CD14-positive monocyte (primary cell): ENCODE measurements at regions not wholly inside any gene's neighbourhood (a gene's known extent, or its start where the extent isn't known, plus 50 kb on each side); places are given as distances from the start of the nearest gene placed in this dataset.

Source experiments
- DNase-seq, 3 donors: peaks; one replicate each; pipeline ENCODE4 v3.0.0-alpha.2; 2011 to 2022
- H2AFZ ChIP-seq: 2 replicates; pipeline ENCODE4 v1.6.0; 2012; ENCODE audit warnings: mild to moderate bottlenecking, low read depth, low read length, inconsistent platforms; ENCODE audit not compliant: insufficient read depth, poor library complexity, severe bottlenecking
- H3K27ac ChIP-seq, 2 donors: 1 replicate in 1 of 2; 2 replicates in 1 of 2; pipeline ENCODE4 v1.5.1; 2012 to 2013; ENCODE audit warnings: low read length in 2 of 2, control low read depth in 1 of 2, inconsistent platforms in 1 of 2, low read depth in 1 of 2, mild to moderate bottlenecking in 1 of 2
- H3K27me3 ChIP-seq, 2 donors: one replicate each; pipeline versions ENCODE4 v1.6.0 to v1.6.1; 2011 to 2013; ENCODE audit warnings: low read length in 2 of 2; ENCODE audit not compliant: control insufficient read depth in 2 of 2, insufficient read depth in 2 of 2
- H3K36me3 ChIP-seq, 2 donors: replicated peaks in 1 of 2; 1 replicate in 1 of 2; 2 replicates in 1 of 2; pipeline versions ENCODE4 v1.5.1 to v1.6.1; 2012 to 2013; ENCODE audit warnings: low read length in 2 of 2, control low read depth in 1 of 2, inconsistent platforms in 1 of 2, mild to moderate bottlenecking in 1 of 2; ENCODE audit not compliant: insufficient read depth in 2 of 2, control insufficient read depth in 1 of 2
- H3K4me1 ChIP-seq, 2 donors: 1 replicate in 1 of 2; 2 replicates in 1 of 2; pipeline versions ENCODE4 v1.5.1 to v1.6.1; 2012 to 2013; ENCODE audit warnings: low read length in 2 of 2, control low read depth in 1 of 2, inconsistent platforms in 1 of 2, mild to moderate bottlenecking in 1 of 2, moderate library complexity in 1 of 2; ENCODE audit not compliant: insufficient read depth in 2 of 2, control insufficient read depth in 1 of 2
- H3K4me2 ChIP-seq: replicated peaks from 2 replicates; pipeline ENCODE3; 2012; ENCODE audit warnings: low read length, moderate library complexity, mild to moderate bottlenecking; ENCODE audit not compliant: poor library complexity, severe bottlenecking; ENCODE audit errors: extremely low read depth
- H3K4me3 ChIP-seq, 3 experiments: fragments of 200-600 bp in 1 of 3; sonication (generic) in 1 of 3; replicated peaks in 1 of 3; 1 replicate in 2 of 3; 2 replicates in 1 of 3; pipeline ENCODE4 v1.5.1; 2011 to 2013; ENCODE audit warnings: low read length in 3 of 3, mild to moderate bottlenecking in 3 of 3, control low read depth in 2 of 3, low read depth in 2 of 3, inconsistent platforms in 1 of 3, moderate library complexity in 1 of 3
- H3K79me2 ChIP-seq: 2 replicates; pipeline ENCODE4 v1.6.0; 2012; ENCODE audit warnings: mild to moderate bottlenecking, control low read depth, inconsistent platforms, low read length, moderate library complexity; ENCODE audit not compliant: insufficient read depth
- H3K9ac ChIP-seq: 2 replicates; pipeline ENCODE4 v1.6.0; 2017; ENCODE audit warnings: low read length, mild to moderate bottlenecking; ENCODE audit not compliant: insufficient read depth, poor library complexity, severe bottlenecking
- H3K9me3 ChIP-seq, 2 donors: replicated peaks in 1 of 2; 1 replicate in 1 of 2; 2 replicates in 1 of 2; pipeline versions ENCODE4 v1.5.1 to v1.6.1; 2012 to 2013; ENCODE audit warnings: low read length in 2 of 2, control low read depth in 1 of 2; ENCODE audit not compliant: control insufficient read depth in 1 of 2, insufficient read depth in 1 of 2
- H4K20me1 ChIP-seq: 2 replicates; pipeline ENCODE4 v1.6.0; 2012; ENCODE audit warnings: mild to moderate bottlenecking, low read length, control low read depth, moderate library complexity; ENCODE audit not compliant: insufficient read depth
- H3K27ac Mint-ChIP-seq, 7 donors: one replicate each; pipeline ENCODE4 v1.8.0; 2020; ENCODE audit warnings: mild to moderate bottlenecking in 7 of 7, mixed read lengths in 7 of 7, moderate library complexity in 6 of 7, inconsistent platforms in 2 of 7
- H3K27me3 Mint-ChIP-seq, 3 donors: one replicate each; pipeline ENCODE4 v1.8.0; 2021 to 2022; ENCODE audit warnings: low read depth in 3 of 3, mild to moderate bottlenecking in 3 of 3, mixed read lengths in 3 of 3, moderate library complexity in 3 of 3, inconsistent platforms in 1 of 3
- H3K36me3 Mint-ChIP-seq, 2 donors: one replicate each; pipeline ENCODE4 v1.8.0; 2020; ENCODE audit warnings: mixed read lengths in 2 of 2, inconsistent platforms in 1 of 2, mild to moderate bottlenecking in 1 of 2
- H3K4me1 Mint-ChIP-seq: one replicate; pipeline ENCODE4 v1.8.0; 2020; ENCODE audit warnings: mild to moderate bottlenecking, mixed read lengths
- H3K4me3 Mint-ChIP-seq, 2 donors: one replicate each; pipeline ENCODE4 v1.8.0; 2020; ENCODE audit warnings: mild to moderate bottlenecking in 2 of 2, mixed read lengths in 2 of 2, moderate library complexity in 1 of 2
- H3K9me3 Mint-ChIP-seq, 7 donors: one replicate each; pipeline ENCODE4 v1.8.0; 2020 to 2022; ENCODE audit warnings: mixed read lengths in 7 of 7, mild to moderate bottlenecking in 6 of 7, moderate library complexity in 6 of 7, inconsistent platforms in 2 of 7
- CTCF ChIP-seq: fragments of 200-600 bp; IDR thresholded peaks from one replicate; pipeline ENCODE4 v1.8.0; 2022; ENCODE audit warnings: antibody characterized with exemption, mild to moderate bottlenecking
- WGBS: methylation state at CpG from one replicate; pipeline ENCODE4 v1.1.5; 2013; ENCODE audit warnings: missing lambda C conversion rate; ENCODE audit not compliant: insufficient coverage; 5-methylcytosine and 5-hydroxymethylcytosine counted together
- intact Hi-C, 2 donors: fragments of 100-400 bp; cut with micrococcal nuclease; formaldehyde crosslinking; loops; one replicate each; pipeline versions ENCODE4 v1.15.0 to v1.15.1; 2023

- peaks cover 0 to 1% (median 0%) of the 10 kb centered on the region in 3 donors for H3K27me3 Mint-ChIP-seq
- Histone ChIP-seq H3K4me3 (no peak overlapping the region), H3K27me3 (no peaks in the 10 kb centered on the region), H3K79me2 (no peaks in the 10 kb centered on the region), H3K36me3 (no peaks in the 10 kb centered on the region), H3K9ac (no peak overlapping the region), H3K27ac (no peak overlapping the region), H3K9me3 (peaks cover 0 to 10% of the 10 kb centered on the region in 2 donors), H4K20me1 (no peaks in the 10 kb centered on the region), H2AFZ (no peak overlapping the region), H3K4me1 (no peaks in the 10 kb centered on the region), H3K4me2 (no peak overlapping the region)
- no peak overlapping the region for H3K4me3 Mint-ChIP-seq
- WGBS = no CpG with 5 or more reads among the region's 1 CpG
- no peaks in the 10 kb centered on the region for H3K36me3 Mint-ChIP-seq
- peaks cover 0 to 6% (median 2%) of the 10 kb centered on the region in 7 donors for H3K9me3 Mint-ChIP-seq
- DNase-seq = no peak
- H3K4me1 Mint-ChIP-seq = no peaks in the 10 kb centered on the region
- H3K27ac Mint-ChIP-seq = no peak overlapping the region
- no peak for TF ChIP-seq CTCF
- intact Hi-C loops = no loop called here
Measured at GRCh38 chr4:176440698-176441097, 120.9 kb downstream of the SPCS3 start.

- WGBS = 60% methylated on average over 1 of the region's 2 CpGs
- TF ChIP-seq CTCF = no peak
Measured at GRCh38 chr4:176441594-176441993, 121.8 kb downstream of the SPCS3 start.

More at GRCh38 chr4:176441594-176441993, 121.8 kb downstream of the SPCS3 start:
- Histone ChIP-seq H3K79me2 (no peaks in the 10 kb centered on the region), H3K9me3 (peaks cover 0 to 10% of the 10 kb centered on the region in 2 donors), H3K4me3 (no peak overlapping the region), H3K4me1 (no peaks in the 10 kb centered on the region), H3K36me3 (no peaks in the 10 kb centered on the region), H3K27me3 (no peaks in the 10 kb centered on the region), H3K4me2 (no peak overlapping the region), H3K9ac (no peak overlapping the region), H2AFZ (no peak overlapping the region), H4K20me1 (no peaks in the 10 kb centered on the region), H3K27ac (no peak overlapping the region)
- Mint-ChIP-seq H3K27ac (no peak overlapping the region), H3K4me1 (no peaks in the 10 kb centered on the region), H3K9me3 (peaks cover 0 to 6% (median 2%) of the 10 kb centered on the region in 7 donors), H3K36me3 (no peaks in the 10 kb centered on the region), H3K4me3 (no peak overlapping the region), H3K27me3 (peaks cover 0 to 4% (median 0%) of the 10 kb centered on the region in 3 donors)
- no peak for DNase-seq
- intact Hi-C loops = no loop called here
